ENCODE measurements at regions not wholly inside any gene's neighbourhood (a gene's known extent, or its start where the extent isn't known, plus 50 kb on each side); places are given as distances from the start of the nearest gene placed in this dataset.
"Not testable (repeated sequence)": the region's sequence is repeated elsewhere in the genome, so short reads cannot be mapped to it uniquely, and the experiment has no call there.

DNA sequence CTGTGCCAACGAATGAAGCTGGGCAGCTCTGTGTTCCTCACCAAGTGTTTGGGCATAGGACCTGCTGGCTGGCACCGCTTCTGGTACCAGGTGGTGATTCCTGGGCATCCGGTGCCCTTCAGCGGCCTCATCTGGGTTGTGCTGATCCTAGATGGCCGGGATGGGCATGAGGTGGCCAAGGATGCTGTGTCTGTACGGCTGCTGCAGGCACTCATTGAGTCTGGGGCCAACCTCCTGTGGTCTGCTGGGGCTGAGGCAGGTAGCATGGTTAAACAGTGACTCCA lies 96.1 kb upstream of the PLEKHM1 start:
- DNase-seq (ENCODE audit: low spot score) = not testable (repeated sequence)

DNA sequence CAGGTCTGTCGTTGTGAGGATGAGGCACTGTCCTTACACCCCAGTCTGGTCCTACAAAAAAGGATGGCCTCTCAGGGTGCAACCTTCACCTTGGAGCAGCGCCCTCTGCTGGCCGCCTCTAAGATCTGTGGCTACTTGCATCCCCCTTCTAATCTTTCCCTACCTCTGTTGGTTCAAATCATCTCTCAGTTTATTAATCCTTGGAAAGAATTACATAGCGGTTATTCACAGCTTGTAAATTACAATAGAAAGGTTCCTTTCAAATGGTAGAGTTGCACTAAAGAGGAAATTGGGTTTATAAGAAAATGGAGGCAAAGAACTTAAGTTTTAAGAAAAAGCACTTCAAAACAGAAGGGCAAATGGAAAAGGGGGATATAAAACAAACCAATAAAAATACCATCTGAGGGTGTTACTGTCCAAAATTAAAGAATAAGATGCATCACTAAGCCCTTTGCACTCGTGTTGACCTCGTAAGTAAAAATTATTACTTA lies 102.0 kb upstream of the PLEKHM1 start:
- peak; percentile 58 for DNase-seq (ENCODE audit: low spot score)

DNA sequence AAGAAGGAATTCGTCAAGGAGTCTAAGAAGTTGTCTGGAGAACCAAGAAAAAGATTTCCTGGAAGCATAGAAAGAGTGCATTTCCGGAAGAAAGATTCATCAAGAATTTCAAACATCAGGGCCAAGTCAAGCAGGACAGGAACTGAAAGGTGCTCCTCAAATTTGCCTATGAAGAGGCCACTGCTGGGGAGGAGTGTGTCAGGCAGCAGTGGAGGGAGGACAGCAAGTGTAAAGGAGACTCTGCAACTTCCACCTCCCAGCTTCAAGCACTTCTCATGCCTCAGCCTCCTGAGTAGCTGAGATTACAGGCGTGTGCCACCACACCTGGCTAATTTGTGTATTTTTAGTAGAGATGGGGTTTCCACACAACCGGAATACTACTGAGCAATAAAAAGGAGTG lies 105.8 kb upstream of the PLEKHM1 start:
- DNase-seq (ENCODE audit: low spot score) = not testable (repeated sequence)

DNA sequence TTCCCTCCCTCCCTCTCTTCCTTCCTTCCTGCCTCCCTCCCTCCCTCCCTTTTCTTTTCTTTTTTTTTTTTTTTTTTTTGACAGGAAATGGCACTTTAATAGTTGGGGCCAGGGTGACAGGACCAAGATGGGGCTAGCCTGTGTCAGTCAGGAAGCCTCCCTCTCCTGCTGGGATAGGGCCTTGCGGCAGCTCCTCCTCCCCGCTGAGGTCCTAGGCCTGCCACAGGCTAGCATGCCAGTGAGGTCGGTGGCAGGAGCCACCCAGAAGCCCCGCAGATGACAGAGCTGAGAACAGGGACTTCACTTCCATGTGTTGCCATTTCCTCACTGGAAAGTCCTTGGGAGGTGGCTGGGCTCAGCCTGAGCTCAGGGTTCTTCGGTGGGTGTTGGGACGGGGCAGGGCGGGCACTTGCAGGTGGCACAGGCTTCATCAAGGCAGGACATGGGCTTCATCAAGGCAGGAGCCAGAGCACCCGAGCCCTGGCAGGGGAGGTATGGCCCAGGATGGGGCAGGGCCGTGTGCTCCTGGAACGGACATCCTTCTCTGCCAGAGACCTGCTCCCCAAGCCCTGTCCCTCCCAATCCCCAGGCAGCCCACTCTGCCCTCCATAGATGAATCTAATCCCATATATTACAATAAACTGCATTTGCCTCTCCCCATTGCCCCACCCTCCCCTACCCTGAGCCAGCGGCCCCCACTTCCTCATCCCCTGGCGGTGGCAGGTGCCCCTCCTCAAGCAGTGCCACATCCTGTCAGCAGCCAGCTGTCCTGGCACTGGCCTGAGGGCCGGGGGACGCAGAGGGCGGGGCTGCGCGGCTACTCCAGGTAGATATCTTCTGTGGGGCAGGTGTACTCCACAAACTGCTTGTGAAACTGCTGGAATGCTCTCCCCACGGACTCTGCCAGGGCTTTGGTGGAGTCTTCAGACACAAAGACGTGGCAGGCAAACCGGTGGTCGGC lies 109.8 kb upstream of the PLEKHM1 start:
- not testable (repeated sequence) for DNase-seq (ENCODE audit: low spot score)

DNA sequence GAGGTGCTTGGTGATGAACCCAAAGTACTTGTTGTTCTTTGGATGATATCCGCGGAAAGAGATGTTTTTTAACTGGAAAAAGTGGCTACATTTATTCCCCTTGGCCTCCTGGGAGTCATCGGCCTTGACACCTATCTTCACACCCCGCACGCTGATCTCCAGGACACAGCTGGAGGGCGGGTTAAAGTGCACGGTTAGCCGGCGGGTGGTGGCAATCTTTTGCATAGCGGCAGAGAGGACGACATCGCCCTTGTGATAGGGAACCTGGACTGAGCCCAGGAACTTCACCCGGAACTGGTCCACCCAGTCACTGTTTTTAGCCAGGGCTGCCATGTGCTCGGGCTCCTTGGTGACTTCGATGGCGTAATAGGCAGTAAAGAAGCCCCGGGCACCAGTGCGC lies 110.5 kb upstream of the PLEKHM1 start:
- not testable (repeated sequence) for DNase-seq (ENCODE audit: low spot score)

DNA sequence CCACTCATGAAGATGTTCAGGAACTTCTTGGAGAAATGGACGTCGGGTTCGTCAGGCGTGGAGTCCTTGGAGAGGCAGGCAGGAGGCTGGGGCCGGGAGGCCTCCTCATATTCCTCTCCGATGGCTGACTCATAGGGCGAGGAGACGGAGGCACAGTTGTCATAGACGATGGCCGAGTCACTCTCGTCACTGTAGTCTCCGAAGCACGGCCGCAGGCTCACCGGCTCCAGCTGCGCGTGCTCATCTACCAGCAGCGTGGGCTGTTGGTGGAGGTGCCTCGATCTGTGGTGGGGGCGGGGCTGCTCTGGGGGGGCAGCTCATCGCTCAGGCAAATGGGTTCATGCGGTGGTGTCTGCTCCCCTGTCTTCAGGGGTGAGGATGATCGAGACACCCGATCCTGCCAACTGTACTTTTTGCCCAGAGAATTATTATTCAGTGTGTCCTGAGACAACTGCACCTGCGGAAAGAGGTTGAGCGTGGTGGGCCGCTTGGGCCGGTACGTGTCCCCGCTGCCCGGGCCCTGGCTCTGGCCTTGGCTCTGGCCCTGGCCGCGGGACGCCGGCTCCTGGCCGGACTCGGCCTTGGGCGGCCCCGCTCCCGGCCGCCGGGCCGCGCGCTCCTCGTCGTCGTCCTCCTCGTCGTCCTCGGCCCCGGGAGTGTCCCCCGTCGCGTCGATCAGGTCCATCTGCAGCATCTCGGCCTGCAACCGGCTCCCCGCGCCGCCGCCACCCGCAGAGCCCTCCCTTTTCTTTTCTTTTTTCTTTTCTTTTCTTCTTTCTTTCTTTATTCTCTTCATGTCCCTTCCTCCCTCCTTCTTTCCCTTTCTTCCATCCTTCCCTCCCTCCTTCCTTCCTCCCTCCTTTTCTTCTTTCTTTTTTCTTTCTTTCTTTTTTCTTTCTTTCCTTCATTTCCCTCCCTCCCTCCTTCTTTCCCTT lies 111.4 kb upstream of the PLEKHM1 start:
- DNase-seq (ENCODE audit: low spot score) = not testable (repeated sequence)

DNA sequence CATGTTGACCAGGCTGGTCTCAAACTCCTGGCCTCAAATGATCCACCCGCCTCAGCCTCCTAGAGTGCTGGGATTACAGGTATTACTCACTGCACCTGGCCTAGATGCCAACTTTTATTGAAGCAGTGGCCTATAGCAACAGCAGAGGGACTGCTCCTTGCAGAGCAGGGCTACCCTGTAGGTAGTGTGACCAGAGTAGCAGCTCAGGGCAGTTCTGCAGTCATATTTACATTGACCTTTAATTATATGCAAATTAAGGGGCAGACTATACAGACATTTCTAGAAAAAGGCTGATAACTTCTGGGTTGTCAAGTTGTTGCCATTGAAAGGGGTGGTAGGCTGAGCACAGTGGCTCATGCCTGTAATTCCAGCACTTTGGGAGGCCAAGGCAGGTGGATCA lies 115.2 kb upstream of the PLEKHM1 start:
- DNase-seq (ENCODE audit: low spot score) = not testable (repeated sequence)

DNA sequence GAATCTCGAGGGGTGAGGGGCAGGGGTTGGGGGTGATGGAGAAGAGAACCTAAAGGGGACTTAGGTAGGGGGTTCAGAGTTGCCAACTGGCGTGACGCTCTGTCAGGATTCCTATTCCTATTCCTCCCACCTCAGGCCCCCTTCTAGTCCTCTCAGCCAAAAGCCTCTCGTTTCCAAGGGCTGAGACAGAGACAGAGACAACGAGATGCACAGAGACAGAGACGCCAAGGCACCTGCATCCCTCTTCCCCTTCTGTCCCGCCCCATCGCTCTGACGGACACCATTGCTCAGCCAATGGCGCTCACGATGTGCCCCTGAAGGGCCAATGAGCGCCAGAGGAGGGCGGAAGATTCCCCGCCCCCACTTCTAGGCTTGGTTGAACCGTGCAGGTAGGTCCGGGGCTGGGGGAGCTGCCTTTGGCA lies 129.5 kb upstream of the PLEKHM1 start:
- peak; percentile 17 for DNase-seq (ENCODE audit: low spot score)

DNA sequence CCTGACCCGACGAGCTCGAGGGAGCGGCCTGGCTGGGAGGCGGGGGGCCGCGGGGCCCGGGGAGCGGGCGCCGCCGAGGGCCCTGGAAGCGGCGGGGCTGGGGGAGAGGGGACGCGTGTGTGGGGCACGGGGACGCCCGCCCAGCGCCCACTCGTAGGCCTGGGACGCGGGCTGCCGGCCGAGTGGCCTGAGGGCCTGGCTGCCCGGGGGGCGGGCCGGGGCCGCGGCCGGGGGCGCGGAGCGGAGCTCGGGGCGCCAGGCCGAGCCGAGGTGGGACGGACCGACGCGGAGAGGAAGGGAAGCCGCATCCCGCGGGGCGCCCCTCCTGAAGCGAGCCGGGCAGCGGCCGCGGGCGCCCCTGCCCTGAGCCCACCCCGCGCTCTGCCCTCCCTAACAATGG lies 129.9 kb upstream of the PLEKHM1 start:
- DNase-seq (ENCODE audit: low spot score) = not testable (repeated sequence)

DNA sequence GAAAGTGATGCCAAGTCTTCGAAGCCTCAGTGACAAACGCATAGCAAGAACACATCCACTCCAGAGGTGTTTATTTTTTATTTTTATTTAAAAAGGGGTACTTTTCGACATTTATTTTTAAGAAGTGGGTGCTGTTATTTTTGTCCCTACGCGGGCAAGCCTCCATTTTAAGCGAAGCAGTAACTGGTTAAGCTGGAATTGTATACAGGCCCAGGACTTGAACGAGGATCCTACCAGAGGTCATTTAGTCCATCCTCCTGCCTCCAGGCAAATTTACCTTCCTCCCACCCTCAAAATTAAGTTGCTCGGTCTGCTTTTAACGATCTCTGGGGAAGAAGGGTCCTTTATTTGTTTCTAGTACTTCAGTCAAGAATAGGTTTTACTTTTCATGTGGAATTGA lies 130.6 kb upstream of the PLEKHM1 start:
- DNase-seq (ENCODE audit: low spot score) = not testable (repeated sequence)

DNA sequence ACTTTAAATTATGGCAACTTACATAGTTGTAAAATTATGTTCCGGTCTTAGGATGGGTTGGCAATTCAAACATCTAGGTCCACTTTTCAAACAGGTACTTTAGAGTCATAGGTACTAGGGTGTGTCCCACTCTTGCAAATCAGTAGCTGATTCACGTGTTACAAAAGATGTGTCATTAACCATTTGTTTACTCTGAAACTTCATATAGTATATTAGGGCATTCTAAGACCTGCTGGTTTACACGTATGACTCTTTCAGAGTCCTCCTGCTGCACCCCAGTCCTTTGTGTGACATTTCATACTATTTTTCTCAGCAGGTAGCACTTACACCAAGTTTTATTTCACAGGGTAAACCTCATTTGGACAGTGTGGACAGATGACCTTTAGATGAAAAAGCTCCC lies 131.8 kb upstream of the PLEKHM1 start:
- DNase-seq (ENCODE audit: low spot score) = not testable (repeated sequence)

DNA sequence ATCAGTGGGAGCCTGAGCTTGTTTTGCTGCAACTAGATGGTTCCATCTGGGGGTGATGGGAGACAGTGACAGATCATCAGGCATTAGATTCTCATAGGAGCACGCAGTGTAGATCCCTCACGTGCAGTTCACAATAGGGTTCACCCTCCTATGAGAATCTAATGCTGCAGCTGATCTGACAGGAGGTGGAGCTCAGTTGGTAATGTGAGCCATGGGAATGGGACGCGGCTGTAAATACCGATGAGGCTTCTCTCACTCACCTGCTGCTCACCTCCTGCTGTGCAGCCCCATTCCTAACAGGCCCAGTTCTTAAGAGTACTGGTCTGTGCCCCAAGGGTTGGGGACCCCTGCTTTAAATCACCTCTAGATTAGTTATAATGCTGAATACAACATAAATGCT lies 137.5 kb upstream of the PLEKHM1 start:
- DNase-seq (ENCODE audit: low spot score) = no peak

DNA sequence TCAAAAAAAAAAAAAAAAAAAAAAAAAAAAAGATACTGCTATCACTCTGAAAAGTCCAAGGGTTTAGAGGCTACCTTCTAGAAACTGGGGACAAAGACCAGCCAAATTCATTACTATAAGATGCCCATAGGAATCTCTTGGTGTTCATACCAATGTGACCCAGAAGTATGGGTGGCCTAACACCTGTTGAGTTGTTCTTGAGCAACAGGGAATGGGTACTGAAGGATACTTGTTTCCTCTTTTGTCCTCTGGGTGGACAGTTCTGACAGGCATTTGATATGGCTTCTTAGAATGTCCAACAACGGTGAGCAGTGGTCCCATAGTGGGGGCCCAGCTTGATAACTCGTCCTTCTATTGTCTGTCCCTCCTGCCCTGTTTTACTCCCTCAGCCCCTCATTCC lies 141.4 kb upstream of the PLEKHM1 start:
- DNase-seq (ENCODE audit: low spot score) = no peak

DNA sequence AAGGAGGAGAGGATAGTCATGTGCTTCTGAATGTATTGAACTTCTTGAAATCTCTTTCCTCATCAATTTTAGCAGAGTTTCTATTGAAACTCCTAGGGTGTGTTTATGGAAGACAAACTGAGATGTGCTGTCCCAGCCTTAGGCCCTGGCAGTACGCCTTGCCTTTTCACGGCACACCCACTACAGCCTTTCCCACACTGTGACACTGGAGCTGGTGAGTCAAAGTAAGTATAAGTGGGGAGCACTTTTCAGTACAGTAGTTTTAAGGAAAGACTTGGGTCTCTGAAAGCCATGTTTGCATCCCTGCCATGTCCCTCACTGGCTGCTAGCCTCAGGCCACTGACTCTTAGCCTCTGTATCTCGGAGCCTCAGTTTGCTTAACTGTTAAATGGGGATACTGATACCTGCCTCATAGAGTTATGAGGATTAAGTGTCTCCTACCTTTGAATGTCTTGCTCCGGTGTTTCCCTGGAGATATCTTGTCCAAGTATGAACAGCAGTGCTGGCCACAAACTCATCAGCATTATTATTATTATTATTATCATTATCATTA lies 144.7 kb upstream of the CRHR1 start:
- DNase-seq (ENCODE audit: low spot score) = no peak

DNA sequence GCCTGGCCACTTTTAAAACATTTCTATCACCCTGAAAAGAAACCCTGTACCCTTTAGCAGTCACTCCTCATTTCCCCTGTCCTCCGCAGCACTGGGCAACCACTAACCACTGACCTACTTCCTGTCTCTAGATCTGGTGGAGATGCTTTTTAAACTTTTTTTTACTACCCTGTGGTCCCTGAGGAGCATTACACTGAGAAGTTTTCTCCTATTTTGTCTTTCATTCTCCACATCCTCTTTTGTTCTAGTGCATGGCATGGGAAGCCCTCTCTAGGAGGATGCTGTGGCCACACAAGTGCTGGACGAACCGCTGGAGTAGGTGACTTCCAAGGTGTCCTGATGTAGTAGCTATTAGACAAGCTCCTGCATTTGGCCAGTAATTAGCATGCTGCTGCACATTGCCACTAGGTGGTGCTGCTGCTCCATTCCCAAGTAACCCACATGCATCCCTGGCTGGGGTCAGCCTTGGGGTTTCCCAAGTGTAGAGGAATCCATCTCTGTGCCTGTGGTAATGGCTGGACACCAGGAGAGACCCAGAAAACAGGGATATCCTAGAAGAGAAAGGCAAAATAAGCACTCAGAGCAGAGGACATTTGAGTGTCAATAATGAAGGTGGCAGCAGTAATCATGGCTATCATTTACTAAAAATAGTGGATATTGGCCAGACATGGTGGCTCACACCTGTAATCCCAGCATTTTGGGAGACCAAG lies 143.8 kb upstream of the CRHR1 start:
- DNase-seq (ENCODE audit: low spot score) = peak; percentile 81

DNA sequence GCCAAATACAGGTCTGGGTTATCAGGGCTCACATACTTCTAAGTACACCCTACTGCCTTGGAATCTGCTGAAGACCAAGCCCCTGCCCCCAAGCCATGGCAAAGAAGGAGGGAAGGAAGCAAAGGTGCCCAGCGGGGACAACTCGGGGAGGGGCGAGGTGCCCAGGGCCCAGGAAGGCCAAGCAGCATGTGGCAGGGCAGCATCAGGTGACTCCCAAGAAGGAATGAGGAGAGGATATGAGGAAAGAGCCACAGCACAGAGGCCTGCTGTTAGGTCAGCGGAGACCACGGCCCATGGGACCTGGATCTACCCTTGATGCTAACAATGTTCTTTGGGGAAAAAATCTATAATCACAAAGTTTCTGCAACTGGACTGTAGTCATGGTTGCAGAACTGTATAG lies 142.6 kb upstream of the CRHR1 start:
- no peak for DNase-seq (ENCODE audit: low spot score)

DNA sequence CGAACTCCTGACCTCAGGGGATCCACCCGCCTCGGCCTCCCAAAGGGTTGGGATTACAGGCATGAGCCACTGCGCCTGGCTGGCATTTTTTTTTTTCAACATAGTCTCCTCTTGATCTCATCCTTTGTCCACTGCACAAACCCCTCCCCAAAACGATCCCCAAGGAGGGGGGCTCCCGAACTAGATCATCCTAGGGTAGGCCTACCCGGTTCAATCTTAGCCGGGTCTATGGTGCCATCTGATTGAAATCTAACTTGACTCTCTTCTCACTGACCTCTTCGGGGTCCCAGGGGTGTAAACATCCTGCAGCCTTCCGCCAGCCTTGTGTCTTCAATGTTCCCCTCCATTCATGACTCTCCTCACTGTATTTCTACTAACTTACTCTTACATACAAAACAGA lies 140.5 kb upstream of the CRHR1 start:
- no peak for DNase-seq (ENCODE audit: low spot score)

DNA sequence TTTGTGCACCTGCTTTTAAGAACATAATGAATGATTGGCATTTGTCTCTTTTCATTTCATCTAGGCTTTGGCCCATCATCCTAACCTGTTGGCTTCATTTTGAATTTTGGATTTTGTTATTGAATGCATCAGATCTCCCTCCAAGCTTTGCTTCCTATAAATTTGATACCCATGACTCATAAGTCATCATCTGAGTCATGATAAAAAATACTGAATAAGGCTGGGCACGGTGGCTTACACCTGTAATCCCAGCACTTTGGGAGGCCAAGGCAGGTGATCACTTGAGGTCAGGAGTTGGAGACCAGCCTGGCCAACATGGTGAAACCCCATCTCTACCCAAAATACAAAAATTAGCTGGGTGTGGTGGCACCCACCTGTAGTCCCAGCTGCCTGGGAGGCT lies 139.5 kb upstream of the CRHR1 start:
- DNase-seq (ENCODE audit: low spot score) = not testable (repeated sequence)

DNA sequence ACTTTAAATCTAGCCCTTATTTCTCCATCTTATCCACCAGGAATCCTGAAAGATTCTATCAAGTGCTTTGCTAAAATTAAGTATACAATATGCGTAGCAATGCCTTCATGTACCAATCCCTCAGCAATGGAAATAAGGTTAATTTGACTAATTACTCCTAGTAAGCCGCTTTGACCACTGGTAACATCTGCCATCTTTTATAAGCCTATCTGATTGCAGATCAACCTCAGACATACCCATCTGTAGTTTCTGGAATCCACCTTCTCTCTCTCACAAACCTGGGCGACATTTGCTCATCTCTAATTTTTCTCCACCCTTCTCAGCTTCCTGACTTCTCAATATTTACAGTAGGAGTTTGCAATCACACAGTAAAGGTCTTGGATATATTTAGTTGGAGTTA lies 138.8 kb upstream of the CRHR1 start:
- DNase-seq (ENCODE audit: low spot score) = no peak

DNA sequence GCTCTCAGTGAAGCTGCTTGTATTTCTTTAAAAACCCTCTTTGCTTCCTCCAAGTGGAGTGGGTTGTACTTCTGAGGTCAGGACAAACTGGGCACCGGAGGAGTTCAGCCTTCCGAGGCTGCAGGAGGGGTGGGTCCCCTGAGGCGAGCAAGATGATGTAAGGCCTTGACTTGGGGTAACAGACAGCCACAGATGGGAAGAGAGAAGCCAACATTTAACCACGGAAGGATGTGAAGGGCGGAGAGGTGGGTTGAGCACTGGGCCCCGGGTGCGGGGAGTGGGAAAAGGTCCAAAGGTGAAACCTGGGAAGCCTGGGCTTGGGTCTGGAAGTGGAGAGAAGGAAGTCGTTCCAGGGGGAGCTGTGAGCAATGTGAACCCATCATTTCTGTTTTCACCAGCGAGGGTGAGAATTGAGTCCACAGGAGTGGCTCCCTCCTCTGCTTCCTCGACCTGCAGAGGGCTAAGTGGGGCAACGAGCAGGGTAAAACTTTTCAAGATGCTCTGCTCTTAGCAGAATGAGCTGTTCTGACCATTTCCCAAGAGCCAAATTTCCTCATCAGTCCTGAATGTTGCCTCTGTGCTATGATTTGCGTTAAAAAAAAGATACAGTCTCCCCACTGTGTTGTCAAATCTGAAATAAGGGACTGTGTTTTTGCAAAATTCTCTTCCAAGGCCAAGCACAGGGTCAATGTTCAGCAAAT lies 137.7 kb upstream of the CRHR1 start:
- no peak for DNase-seq (ENCODE audit: low spot score)

DNA sequence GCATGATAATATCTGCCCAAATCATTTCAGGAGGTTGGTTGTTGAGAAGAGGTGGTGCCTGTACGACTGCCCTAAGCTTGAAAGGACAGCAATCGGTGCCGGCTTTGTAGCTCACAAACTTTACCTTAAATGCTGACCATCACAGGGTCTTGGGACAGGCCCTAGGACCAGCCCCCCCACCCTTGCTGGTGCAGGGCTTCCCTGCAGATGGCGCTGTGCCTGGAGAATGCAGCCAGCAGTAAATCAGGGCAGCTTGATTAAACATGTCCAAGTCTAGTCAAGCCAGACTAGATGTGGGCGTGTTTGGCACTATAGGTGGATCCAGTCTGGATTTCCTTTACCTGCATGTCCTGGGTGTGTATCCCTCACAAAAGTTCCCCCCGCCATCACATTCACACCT lies 135.5 kb upstream of the CRHR1 start:
- no peak for DNase-seq (ENCODE audit: low spot score)

All from AG20443 (cell line).